ENCODE measurements at regions not wholly inside any gene's neighbourhood (a gene's known extent, or its start where the extent isn't known, plus 50 kb on each side); places are given as distances from the start of the nearest gene placed in this dataset.
A peak's percentile ranks its signal among the peaks of the same experiment; 100 is the strongest.

DNA sequence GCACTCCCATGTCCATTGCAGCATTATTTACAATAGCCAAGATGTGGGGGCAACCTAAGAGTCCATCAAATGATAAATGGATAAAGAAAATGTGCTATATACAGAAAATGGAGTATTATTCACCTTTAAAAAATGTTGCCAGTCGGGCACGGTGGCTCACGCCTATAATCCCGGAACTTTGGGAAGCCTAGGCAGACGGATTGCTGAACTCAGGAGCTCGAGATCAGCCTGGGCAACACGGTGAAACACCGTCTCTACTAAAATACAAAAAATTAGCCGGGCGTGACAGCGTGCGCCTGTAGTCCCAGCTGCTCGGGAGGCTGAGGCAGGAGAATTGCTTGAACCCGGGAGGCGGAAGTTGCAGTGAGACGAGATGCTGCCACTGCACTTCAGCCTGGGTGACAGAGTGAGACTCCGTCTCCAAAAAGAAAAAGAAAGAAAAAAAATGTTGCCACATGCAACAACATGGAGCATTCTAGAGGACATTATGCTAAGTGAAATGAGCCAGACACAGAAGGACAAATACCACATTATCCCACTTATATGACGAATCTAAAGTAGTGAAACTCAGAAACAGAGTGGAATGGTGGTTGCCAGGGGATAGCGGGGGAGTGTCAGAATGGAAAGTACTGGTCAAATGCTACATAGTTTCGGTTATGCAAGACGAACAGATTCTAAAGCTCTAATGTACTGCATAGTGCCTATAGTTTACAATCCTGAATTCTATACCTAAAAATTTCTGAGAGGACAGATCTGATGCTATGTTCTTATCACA, 1385.6 kb upstream of the TMEFF2 start:
- peak; percentile 14 for DNase-seq
- WGBS, 5 donors = 88 to 95% (median 90%) methylated on average over 21 of the region's 21 CpGs
- TF ChIP-seq, protein P1, sequence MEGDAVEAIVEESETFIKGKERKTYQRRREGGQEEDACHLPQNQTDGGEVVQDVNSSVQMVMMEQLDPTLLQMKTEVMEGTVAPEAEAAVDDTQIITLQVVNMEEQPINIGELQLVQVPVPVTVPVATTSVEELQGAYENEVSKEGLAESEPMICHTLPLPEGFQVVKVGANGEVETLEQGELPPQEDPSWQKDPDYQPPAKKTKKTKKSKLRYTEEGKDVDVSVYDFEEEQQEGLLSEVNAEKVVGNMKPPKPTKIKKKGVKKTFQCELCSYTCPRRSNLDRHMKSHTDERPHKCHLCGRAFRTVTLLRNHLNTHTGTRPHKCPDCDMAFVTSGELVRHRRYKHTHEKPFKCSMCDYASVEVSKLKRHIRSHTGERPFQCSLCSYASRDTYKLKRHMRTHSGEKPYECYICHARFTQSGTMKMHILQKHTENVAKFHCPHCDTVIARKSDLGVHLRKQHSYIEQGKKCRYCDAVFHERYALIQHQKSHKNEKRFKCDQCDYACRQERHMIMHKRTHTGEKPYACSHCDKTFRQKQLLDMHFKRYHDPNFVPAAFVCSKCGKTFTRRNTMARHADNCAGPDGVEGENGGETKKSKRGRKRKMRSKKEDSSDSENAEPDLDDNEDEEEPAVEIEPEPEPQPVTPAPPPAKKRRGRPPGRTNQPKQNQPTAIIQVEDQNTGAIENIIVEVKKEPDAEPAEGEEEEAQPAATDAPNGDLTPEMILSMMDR (IDR thresholded peaks at IDR 0.05 in 8 of 11, conservative IDR thresholded peaks at IDR 0.05 in 3 of 11) = no peak
- TF ChIP-seq POLR2A (IDR thresholded peaks at IDR 0.05) (no peak), POLR2AphosphoS5 (IDR thresholded peaks at IDR 0.05) (no peak)

DNA sequence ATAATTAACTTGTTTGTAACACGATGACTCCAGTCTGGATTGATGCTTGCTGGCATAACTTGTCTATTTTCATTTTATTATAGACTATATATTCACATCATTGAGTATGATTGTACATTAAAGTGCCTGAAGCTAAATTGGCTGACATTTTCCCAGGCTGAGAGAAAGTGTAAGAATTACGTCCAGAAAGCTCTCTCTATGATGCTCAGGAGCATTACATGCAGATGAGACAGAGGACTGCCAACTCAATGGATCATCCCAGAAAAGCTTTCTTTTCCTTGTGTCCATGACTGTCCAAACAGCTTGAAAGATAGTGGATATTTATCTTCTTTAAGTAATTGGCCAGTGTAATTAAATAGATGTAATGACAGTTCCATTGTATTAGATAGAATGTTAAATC, 1372.2 kb upstream of the TMEFF2 start:
- Histone ChIP-seq H3K36me3 (no peaks in the 10 kb centered on the region), H3K9me3 (no peaks in the 10 kb centered on the region), H3K27me3 (replicated peaks in 1 of 7) (no peaks in the 10 kb centered on the region), H3K27ac (no peak overlapping the region), H3K4me1 (no peaks in the 10 kb centered on the region), H3K4me3 (no peak overlapping the region)
- TF ChIP-seq, protein P1 (IDR thresholded peaks at IDR 0.05 in 8 of 11, conservative IDR thresholded peaks at IDR 0.05 in 3 of 11) = no peak
- TF ChIP-seq POLR2A (IDR thresholded peaks at IDR 0.05) = no peak
- no peak for TF ChIP-seq POLR2AphosphoS5 (IDR thresholded peaks at IDR 0.05)
- intact Hi-C loops (cut with DNase I; ENCODE audit: low total_unique reads) = no loop called here
- 70 to 90% (median 85%) methylated on average over 2 of the region's 2 CpGs for WGBS, 5 donors
- DNase-seq = no peak

More for the DNA sequence above, 1385.6 kb upstream of the TMEFF2 start:
- no peaks in the 10 kb centered on the region for H3K27me3 ChIP-seq (replicated peaks in 1 of 7)
- H3K36me3 ChIP-seq = no peaks in the 10 kb centered on the region
- no peak overlapping the region for H3K27ac ChIP-seq
- H3K4me1 ChIP-seq = no peaks in the 10 kb centered on the region
- H3K9me3 ChIP-seq = peaks cover 0 to 6% (median 0%) of the 10 kb centered on the region in 8 donors
- no peak overlapping the region for H3K4me3 ChIP-seq
- intact Hi-C loops (cut with DNase I; ENCODE audit: low total_unique reads) = no loop called here

DNA sequence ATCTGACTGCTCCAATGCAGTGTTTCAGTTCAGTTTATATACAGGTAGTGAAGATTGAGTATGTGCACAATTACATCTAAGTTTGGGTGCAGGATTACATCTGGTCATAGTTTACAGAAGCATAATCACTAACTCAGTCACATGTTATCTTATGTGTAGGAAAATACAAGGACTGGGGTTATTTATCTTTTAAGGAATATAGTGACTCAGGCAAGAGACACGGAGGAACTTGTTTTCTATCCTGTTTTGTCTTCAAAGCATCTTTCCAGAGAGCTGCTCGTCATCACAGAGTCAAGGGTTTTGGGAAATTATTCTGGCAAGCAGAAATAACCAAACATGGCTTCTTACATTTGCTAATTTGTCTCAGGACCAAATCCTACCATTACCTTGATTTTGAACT, 1371.5 kb upstream of the TMEFF2 start:
- TF ChIP-seq, protein P1 (IDR thresholded peaks at IDR 0.05 in 8 of 11, conservative IDR thresholded peaks at IDR 0.05 in 3 of 11) = no peak
- TF ChIP-seq POLR2A (IDR thresholded peaks at IDR 0.05) (no peak), POLR2AphosphoS5 (IDR thresholded peaks at IDR 0.05) (no peak)

DNA sequence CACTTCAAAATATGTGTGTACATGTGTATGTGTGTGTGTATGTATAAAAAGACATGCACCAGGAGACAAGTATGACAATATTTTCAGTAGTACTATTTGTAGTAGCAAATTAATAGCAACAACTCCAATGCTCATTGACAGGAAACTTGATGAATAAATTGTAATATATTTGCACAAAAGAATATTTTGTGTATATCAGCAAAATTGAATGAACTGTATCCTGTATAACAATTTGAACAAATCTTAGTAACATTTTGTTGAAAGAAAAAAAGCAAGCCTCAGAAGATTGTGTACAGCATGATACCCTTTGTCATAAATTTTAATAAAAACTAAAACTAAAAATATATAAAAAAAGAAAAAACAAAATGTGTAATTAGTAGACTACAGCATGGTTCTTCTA, 1367.3 kb upstream of the TMEFF2 start:
- TF ChIP-seq, protein P1 (IDR thresholded peaks at IDR 0.05 in 8 of 11, conservative IDR thresholded peaks at IDR 0.05 in 3 of 11) = no peak
- TF ChIP-seq POLR2A (IDR thresholded peaks at IDR 0.05) (no peak), POLR2AphosphoS5 (IDR thresholded peaks at IDR 0.05) (no peak)
- Histone ChIP-seq H3K27ac (no peak overlapping the region), H3K4me1 (no peaks in the 10 kb centered on the region), H3K27me3 (replicated peaks in 1 of 7) (no peaks in the 10 kb centered on the region), H3K36me3 (no peaks in the 10 kb centered on the region), H3K9me3 (no peaks in the 10 kb centered on the region), H3K4me3 (no peak overlapping the region)
- DNase-seq = no peak
- intact Hi-C loops (cut with DNase I; ENCODE audit: low total_unique reads) = no loop called here

More for the DNA sequence above, 1371.5 kb upstream of the TMEFF2 start:
- WGBS, 5 donors = 69 to 86% (median 72%) methylated on average over 2 of the region's 2 CpGs
- Histone ChIP-seq H3K4me3 (no peak overlapping the region), H3K27me3 (replicated peaks in 1 of 7) (no peaks in the 10 kb centered on the region), H3K4me1 (no peaks in the 10 kb centered on the region), H3K27ac (no peak overlapping the region), H3K36me3 (no peaks in the 10 kb centered on the region), H3K9me3 (no peaks in the 10 kb centered on the region)
- DNase-seq = no peak
- intact Hi-C loops (cut with DNase I; ENCODE audit: low total_unique reads) = no loop called here

Measured in spleen (tissue), 11 donors.